Germinal center (tissue), 1 donor: ENCODE measurements at regions not wholly inside any gene's neighbourhood (a gene's known extent, or its start where the extent isn't known, plus 50 kb on each side); places are given as distances from the start of the nearest gene placed in this dataset.

Experiments used
- DNase-seq: peaks from one replicate; pipeline ENCODE4 v3.0.0; 2012; ENCODE audit warnings: mixed read lengths, low spot score

- DNase-seq, result no peak
Observed at GRCh38 chr5:73395256-73395655, 53.3 kb downstream of the FOXD1 start.

DNA sequence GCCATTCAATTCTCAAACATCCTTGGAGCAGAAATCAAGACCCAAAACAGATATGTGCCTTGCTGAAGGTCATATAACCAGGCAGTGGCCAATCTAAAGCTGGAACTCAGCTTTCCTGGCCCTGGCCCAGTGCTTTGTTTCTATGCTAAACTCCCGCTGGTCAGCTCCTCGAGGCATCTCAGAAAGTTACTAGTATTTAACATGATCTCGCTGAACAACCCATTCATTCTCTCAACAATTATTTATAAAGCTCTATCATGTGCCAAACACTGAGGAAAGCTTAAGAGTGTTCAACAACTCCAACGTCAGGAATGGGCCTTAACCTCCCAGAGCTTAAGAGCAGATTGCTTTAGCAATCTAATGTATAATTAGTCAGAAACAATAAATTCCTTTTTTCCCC, 54.0 kb downstream of the FOXD1 start:
- no peak for DNase-seq

- DNase-seq, result no peak
Observed at GRCh38 chr5:73393611-73394489, 54.7 kb downstream of the FOXD1 start.

- DNase-seq, result no peak
Observed at GRCh38 chr5:73392775-73393174, 55.8 kb downstream of the FOXD1 start.

DNA sequence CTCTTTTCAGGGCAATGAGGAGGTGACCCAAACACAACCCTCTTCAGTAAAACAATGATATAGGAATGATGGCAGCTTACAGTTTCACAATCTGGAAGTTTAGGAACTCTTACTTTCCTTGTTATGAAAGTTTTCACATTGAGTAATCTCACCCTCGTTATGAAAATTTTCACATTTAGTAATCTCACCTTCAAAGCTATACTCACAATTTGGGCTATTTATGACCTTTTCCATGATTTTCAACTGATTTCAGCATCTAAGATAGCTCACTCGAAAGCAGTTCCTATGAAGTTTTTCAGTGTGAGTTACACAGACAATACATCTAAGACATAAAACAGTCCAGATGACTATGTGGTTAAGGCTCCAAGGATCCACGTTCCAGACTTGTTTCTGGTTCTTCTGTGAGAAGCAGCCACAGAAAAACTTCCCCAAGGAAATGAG, 57.1 kb downstream of the FOXD1 start:
- no peak for DNase-seq

DNA sequence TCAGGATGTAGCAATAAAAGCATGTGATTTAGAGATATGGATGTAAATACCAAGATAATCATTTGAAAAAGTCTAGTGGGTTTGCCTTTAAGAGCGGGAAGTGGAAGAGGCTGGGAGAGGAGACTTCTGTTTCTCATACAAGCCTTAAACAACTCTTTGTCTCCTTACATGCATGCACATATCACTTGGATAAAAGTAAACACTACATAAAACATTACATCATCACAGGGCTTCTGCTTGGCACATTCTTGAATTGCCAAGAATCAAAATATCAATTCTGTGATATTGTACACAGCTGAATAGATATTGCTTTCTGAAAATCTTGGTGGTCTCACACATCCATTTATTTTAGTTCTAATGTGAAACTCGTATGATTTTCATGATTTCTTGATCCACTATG, 57.6 kb downstream of the FOXD1 start:
- DNase-seq, result no peak

GRCh38 chr5:73388740-73389139, 59.8 kb downstream of the FOXD1 start:
- DNase-seq, result no peak

DNA sequence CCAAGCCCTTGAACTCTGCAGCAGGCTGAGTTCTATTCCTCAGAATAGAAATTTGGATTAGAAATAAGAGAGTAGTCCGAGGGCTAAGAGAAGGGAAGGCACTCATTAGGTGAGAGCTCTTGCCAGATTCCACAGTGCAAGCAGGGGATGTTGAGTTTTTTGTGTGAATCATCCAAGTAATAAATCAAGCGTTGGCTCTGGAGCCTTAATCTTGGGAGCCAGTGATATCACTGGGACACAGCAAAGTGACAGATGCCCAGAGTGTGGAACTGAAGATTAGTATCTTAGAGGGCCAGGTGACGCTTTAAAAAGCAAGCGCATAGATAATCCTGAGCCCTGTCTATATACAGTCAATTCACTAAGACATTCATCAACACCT, 60.3 kb downstream of the FOXD1 start:
- no peak for DNase-seq

DNA sequence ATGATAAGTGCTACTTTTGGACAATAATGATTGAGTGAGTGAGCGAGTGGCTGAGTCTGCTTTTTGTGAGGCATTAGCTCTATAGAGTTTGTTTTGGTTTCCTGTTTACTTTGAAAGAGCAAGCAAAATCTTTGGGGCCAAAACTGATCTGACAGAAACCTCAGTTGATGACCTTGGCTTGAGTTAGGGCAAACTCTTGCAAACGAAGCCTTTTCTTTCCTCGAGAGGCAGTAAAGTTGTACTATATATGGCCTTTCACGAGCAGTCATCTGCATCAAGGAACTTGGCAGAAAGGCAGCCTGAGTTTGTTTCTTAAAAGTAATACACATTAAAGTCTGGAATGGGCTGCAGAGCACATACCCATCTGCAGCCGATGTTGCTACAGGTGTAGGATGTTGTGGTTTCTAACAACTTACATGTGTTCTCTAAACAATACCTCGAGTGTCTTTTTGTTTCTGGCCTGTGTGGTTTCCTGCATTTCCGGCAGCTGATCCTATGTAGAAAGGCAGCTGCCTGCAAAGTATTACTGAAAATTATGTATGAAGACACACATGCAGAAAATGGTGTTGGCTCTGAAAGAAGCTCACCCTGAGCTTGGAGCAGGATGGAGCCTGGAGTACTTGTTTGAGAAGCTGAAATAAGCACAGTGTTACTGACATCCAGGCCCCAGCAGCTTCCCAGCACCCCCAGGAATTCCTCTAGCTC, 60.8 kb downstream of the FOXD1 start:
- DNase-seq, result no peak

GRCh38 chr5:73387149-73387591, 61.4 kb downstream of the FOXD1 start:
- no peak for DNase-seq

DNA sequence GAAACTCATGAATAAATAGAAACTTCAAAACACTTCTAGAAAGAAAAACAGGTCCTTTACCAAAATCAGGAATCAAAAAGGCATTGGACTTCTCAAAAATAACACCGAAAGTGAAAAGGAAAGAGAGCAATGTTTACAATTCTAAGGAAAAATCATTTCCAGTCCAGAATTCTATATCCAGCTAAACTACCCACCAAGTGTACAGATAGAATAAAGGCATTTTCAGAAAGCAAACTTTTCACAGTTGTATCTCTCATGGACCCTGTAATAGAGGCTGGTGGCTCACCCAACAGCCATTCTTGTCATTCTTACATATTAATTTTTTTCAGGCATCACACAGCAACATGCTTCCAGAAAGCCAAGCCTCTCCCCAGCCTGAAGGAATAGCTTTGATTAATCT, 63.7 kb downstream of the FOXD1 start:
- DNase-seq, result no peak

- no peak for DNase-seq
Observed at GRCh38 chr5:73382401-73382740, 66.2 kb downstream of the FOXD1 start.

GRCh38 chr5:73381590-73382400, 66.8 kb downstream of the FOXD1 start:
- no peak for DNase-seq

DNA sequence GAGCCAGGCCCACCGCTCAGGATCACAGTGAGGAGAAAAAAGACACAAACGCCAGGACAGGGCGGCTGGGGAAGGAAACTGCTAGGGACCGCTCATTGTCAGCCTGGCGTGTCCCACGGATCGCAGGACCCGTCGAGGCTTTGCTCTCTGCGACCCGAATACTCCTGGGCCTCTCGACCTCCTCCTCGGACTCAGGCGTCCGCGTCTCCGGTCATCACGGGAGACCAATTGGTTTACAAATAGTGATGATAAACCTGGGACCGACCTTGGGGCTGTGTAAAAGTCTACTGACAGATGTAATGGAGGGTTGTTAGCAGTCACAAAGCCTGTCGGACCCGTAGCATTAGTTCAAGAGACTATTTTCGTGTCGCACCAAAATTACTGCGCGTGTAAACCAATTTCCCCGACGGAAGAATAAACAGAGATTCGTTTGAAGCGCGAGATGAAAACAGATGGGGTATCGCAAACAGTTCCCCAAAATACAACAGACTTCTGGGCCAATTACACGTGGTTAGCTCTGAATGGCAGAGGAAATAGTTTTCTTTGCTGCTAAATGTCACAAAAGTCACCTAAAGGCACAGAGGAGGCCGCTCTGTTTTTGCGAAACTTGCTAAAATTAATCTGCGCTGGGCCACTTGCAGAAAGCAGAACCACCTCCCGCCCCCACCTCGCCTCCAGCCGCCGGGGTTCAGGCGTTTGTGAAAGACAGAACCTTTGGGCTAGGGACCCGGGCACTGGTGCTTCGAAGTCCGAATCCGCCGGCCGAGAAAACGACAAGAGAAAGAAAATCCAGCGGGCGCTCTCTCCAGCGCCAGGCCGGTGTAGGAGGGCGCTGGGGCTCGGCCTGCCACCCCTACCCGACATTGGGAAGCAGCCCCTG, 67.6 kb downstream of the FOXD1 start:
- no peak for DNase-seq

- no peak for DNase-seq
Observed at GRCh38 chr5:73380041-73380440, 68.5 kb downstream of the FOXD1 start.

DNA sequence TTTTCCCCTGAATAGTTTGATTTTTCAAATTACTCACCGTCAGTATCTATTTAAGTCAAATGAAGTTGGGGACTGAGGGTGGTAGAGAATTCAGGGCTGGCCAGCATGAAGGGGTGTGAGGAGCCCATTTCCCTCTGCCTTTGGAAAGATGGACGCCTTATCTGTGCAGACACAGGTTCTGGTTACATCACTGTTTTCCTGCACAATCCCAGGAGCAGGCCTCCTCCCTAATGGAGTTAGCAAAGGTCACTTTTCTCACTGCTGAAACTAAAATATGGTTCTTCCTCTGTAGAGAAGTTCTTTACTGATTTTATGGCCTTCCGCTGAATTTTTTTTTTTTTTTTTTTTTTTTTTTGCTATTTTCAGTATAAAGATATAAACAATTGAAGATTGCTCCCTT, 69.1 kb downstream of the FOXD1 start:
- no peak for DNase-seq

DNA sequence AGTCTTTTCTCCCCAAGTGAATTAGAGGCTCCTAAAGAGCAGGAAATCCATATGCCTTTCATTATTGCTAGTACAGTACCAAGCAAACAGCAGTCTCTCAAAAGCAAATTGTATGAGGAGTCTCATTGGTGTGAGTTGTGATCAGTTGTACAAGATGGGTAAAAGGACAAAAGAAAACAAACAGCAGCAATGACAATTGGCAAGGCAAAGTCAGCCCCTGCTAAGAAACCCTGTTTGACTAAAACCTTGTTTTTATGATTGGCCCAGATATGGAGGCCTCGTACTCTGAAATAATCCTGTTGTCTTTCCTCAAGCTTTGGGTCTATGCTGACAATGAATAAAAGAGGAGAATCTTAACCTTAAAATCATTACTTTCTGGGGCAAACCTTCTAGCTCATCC, 69.8 kb downstream of the FOXD1 start:
- DNase-seq, result no peak

GRCh38 chr5:73378070-73378469, 70.5 kb downstream of the FOXD1 start:
- DNase-seq, result no peak

DNA sequence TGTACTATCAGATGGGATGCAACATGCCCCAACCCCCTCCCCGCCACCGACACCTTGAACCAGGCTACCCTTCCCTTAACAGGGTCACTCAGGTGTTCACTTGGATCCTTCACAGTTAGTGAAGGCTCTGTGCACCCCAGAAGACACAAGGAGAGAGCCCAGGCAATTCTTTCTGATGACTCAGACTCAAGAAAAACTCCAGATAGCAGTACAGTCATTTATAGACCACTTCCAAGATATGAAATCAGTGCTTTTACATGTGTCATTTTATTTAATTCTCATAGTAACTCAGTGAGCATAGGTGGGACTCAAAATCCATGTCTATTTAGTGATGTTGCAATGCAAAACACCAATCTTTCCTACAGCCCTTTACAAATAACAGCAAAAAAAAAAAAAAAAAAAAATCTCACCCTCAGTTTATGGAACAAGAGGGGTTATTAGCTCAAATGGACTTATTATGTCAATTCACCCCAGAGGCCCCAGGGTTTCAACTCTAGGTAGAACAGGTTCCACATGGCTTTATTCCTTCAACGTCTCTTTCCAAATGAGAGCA, 71.9 kb downstream of the FOXD1 start:
- no peak for DNase-seq

DNA sequence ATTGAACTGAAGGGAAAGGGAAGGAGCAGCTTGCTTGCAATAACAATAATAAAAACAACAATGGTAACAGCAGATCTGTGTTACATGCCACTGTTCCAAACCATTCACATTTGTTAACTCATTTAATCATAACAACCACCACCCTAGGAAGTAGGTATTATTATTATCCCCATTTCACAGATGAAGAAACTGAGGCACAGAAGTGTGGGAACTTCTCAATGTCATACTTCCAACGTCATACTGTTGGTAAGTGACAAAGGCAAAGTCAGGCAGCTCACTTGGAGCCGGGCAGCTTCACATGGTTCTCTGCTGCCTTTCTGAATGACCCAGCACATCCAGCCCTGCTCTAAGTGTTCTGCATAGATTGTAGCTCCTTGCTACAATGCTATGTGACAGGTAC, 72.6 kb downstream of the FOXD1 start:
- no peak for DNase-seq

DNA sequence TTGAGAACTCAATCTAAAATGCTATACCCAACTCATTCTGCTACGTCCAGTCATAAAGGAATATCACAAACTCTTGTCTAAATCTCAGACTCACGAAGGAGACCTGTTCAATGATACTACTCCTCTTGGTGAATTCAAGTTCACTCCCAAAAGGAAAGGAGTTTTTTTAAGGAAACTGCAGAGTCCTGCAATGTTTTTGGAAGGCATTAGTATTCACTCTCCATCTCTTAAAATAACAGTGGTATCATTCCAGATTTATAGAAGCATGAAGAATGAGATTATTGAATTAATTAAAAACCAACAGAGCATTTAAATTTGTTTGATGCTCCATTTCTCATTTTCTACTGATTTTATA, 73.4 kb downstream of the FOXD1 start:
- no peak for DNase-seq
